Mesenchymal stem cell (in vitro differentiated cells and primary cell): ENCODE measurements at regions not wholly inside any gene's neighbourhood (a gene's known extent, or its start where the extent isn't known, plus 50 kb on each side); places are given as distances from the start of the nearest gene placed in this dataset.

Experiments used
- DNase-seq: peaks from one replicate; pipeline ENCODE4 v3.0.0-alpha.2; 2013
- H2AFZ ChIP-seq: one replicate; pipeline ENCODE4 v1.6.1; 2013; ENCODE audit warnings: low read depth, mild to moderate bottlenecking, control low read depth, inconsistent platforms, low read length, moderate library complexity
- H2AK5ac ChIP-seq: 2 replicates; pipeline ENCODE4 v1.6.1; 2013; ENCODE audit warnings: low read length, moderate library complexity, mild to moderate bottlenecking, inconsistent platforms; ENCODE audit not compliant: severe bottlenecking
- H2BK120ac ChIP-seq: one replicate; pipeline ENCODE4 v1.6.1; 2013; ENCODE audit warnings: low read depth, mild to moderate bottlenecking, inconsistent platforms, low read length, moderate library complexity
- H2BK12ac ChIP-seq, 2 experiments: one replicate each; pipeline ENCODE4 v1.6.1; 2013; ENCODE audit warnings: inconsistent platforms in 2 of 2, low read length in 2 of 2, mild to moderate bottlenecking in 2 of 2, moderate library complexity in 2 of 2, control low read depth in 1 of 2
- H2BK15ac ChIP-seq: one replicate; pipeline ENCODE4 v1.6.1; 2013; ENCODE audit warnings: mild to moderate bottlenecking, low read depth, inconsistent platforms; ENCODE audit not compliant: poor library complexity, severe bottlenecking
- H2BK5ac ChIP-seq: 2 replicates; pipeline ENCODE4 v1.6.1; 2013; ENCODE audit warnings: low read depth, mild to moderate bottlenecking, low read length, control low read depth, inconsistent platforms; ENCODE audit not compliant: poor library complexity, severe bottlenecking
- H3K14ac ChIP-seq, 2 experiments: one replicate each; pipeline ENCODE4 v1.6.1; 2013; ENCODE audit warnings: inconsistent platforms in 2 of 2, low read length in 2 of 2, control low read depth in 1 of 2, mild to moderate bottlenecking in 1 of 2, moderate library complexity in 1 of 2
- H3K18ac ChIP-seq, 2 experiments: one replicate each; pipeline ENCODE4 v1.6.1; 2013; ENCODE audit warnings: inconsistent platforms in 2 of 2, low read length in 2 of 2, control low read depth in 1 of 2, low read depth in 1 of 2, mild to moderate bottlenecking in 1 of 2
- H3K23ac ChIP-seq, 2 experiments: one replicate each; pipeline ENCODE4 v1.6.1; 2013; ENCODE audit warnings: inconsistent platforms in 2 of 2, low read length in 2 of 2, mild to moderate bottlenecking in 2 of 2, moderate library complexity in 2 of 2, control low read depth in 1 of 2
- H3K27ac ChIP-seq: 2 replicates; pipeline ENCODE4 v1.5.1; 2013; ENCODE audit warnings: mild to moderate bottlenecking, moderate library complexity, low read length, control low read depth, inconsistent platforms; ENCODE audit not compliant: poor library complexity, severe bottlenecking
- H3K27me3 ChIP-seq, 2 experiments: 2 replicates each; pipeline versions ENCODE4 v1.6.1 to v1.7.0; 2013; ENCODE audit warnings: low read length in 2 of 2, mild to moderate bottlenecking in 2 of 2, moderate library complexity in 2 of 2, control low read depth in 1 of 2, inconsistent platforms in 1 of 2; ENCODE audit not compliant: control insufficient read depth in 1 of 2, insufficient read depth in 1 of 2
- H3K36me3 ChIP-seq, 2 experiments: 2 replicates each; pipeline versions ENCODE4 v1.6.1 to v1.7.0; 2013; ENCODE audit warnings: low read length in 2 of 2, control low read depth in 1 of 2, inconsistent platforms in 1 of 2, low read depth in 1 of 2, mild to moderate bottlenecking in 1 of 2; ENCODE audit not compliant: insufficient read depth in 2 of 2, control insufficient read depth in 1 of 2
- H3K4ac ChIP-seq, 2 experiments: one replicate each; pipeline ENCODE4 v1.6.1; 2013; ENCODE audit warnings: inconsistent platforms in 2 of 2, low read length in 2 of 2, mild to moderate bottlenecking in 2 of 2, moderate library complexity in 2 of 2, control low read depth in 1 of 2, low read depth in 1 of 2
- H3K4me1 ChIP-seq: 2 replicates; pipeline ENCODE4 v1.6.1; 2013; ENCODE audit warnings: low read depth, low read length, control low read depth; ENCODE audit not compliant: control insufficient read depth, insufficient read depth
- H3K4me2 ChIP-seq: 2 replicates; pipeline ENCODE4 v1.6.1; 2013; ENCODE audit warnings: low read length, mild to moderate bottlenecking, inconsistent platforms; ENCODE audit not compliant: poor library complexity, severe bottlenecking
- H3K4me3 ChIP-seq, 2 experiments: 2 replicates each; pipeline versions ENCODE4 v1.5.1 to v1.7.0; 2013; ENCODE audit warnings: low read length in 2 of 2, mild to moderate bottlenecking in 2 of 2, control low read depth in 1 of 2, low read depth in 1 of 2; ENCODE audit not compliant: insufficient read depth in 1 of 2
- H3K79me1 ChIP-seq: replicated peaks from 2 replicates; pipeline ENCODE4 v1.6.1; 2013; ENCODE audit warnings: mild to moderate bottlenecking, control low read depth, low read length, inconsistent platforms; ENCODE audit not compliant: poor library complexity, severe bottlenecking
- H3K9ac ChIP-seq: 2 replicates; pipeline ENCODE4 v1.7.0; 2013; ENCODE audit warnings: mild to moderate bottlenecking, low read length, moderate library complexity
- H3K9me3 ChIP-seq: 2 replicates; pipeline ENCODE4 v1.7.0; 2013; ENCODE audit warnings: mild to moderate bottlenecking, low read length; ENCODE audit not compliant: control insufficient read depth
- H4K8ac ChIP-seq: one replicate; pipeline ENCODE4 v1.6.1; 2013; ENCODE audit warnings: inconsistent platforms, mild to moderate bottlenecking, low read length, moderate library complexity
- H4K91ac ChIP-seq: one replicate; pipeline ENCODE4 v1.6.1; 2013; ENCODE audit warnings: mild to moderate bottlenecking, low read length, inconsistent platforms
- WGBS: methylation state at CpG from one replicate; pipeline ENCODE4 v1.1.7; 2013; ENCODE audit warnings: mixed read lengths; 5-methylcytosine and 5-hydroxymethylcytosine counted together

GRCh38 chr4:44038811-44039210 lies 409.8 kb downstream of the KCTD8 start:
- Histone ChIP-seq H3K36me3 (no peaks in the 10 kb centered on the region), H3K23ac (no peak overlapping the region), H2BK120ac (no peak overlapping the region), H3K27me3 (no peaks in the 10 kb centered on the region), H3K18ac (no peak overlapping the region), H2AFZ (no peak overlapping the region), H3K14ac (no peak overlapping the region), H4K91ac (no peak overlapping the region), H3K79me1 (no peaks in the 10 kb centered on the region), H2BK5ac (no peak overlapping the region), H2AK5ac (no peak overlapping the region), H4K8ac (no peak overlapping the region), H2BK12ac (no peak overlapping the region), H3K4me3 (no peak overlapping the region), H3K4ac (no peak overlapping the region), H3K27ac (no peak overlapping the region), H3K9me3 (no peaks in the 10 kb centered on the region), H3K4me2 (no peak overlapping the region), H2BK15ac (no peak overlapping the region), H3K4me1 (no peaks in the 10 kb centered on the region), H3K9ac (no peak overlapping the region)
- DNase-seq, result no peak
- WGBS, result 100% methylated on average over 1 of the region's 2 CpGs

GRCh38 chr4:44046491-44046890 lies 402.1 kb downstream of the KCTD8 start:
- 71% methylated on average over 4 of the region's 4 CpGs for WGBS
- Histone ChIP-seq H3K18ac (no peak overlapping the region), H2BK12ac (no peak overlapping the region), H4K91ac (no peak overlapping the region), H3K36me3 (no peaks in the 10 kb centered on the region), H3K27ac (no peak overlapping the region), H2BK5ac (no peak overlapping the region), H3K14ac (no peak overlapping the region), H3K9me3 (peaks cover 5% of the 10 kb centered on the region), H2BK15ac (no peak overlapping the region), H2BK120ac (no peak overlapping the region), H3K27me3 (no peaks in the 10 kb centered on the region), H3K4me1 (no peaks in the 10 kb centered on the region), H3K23ac (no peak overlapping the region), H2AK5ac (no peak overlapping the region), H3K4ac (no peak overlapping the region), H3K9ac (no peak overlapping the region), H3K4me2 (no peak overlapping the region), H3K4me3 (no peak overlapping the region), H4K8ac (no peak overlapping the region), H3K79me1 (no peaks in the 10 kb centered on the region), H2AFZ (no peak overlapping the region)
- no peak for DNase-seq

- Histone ChIP-seq H3K36me3 (no peaks in the 10 kb centered on the region), H3K4me3 (no peak overlapping the region), H3K23ac (no peak overlapping the region), H2BK120ac (no peak overlapping the region), H3K27ac (no peak overlapping the region), H3K18ac (no peak overlapping the region), H3K14ac (no peak overlapping the region), H3K4ac (no peak overlapping the region), H3K4me2 (no peak overlapping the region), H2AFZ (no peak overlapping the region), H2AK5ac (no peak overlapping the region), H2BK5ac (no peak overlapping the region), H3K4me1 (no peaks in the 10 kb centered on the region), H3K79me1 (no peaks in the 10 kb centered on the region), H2BK15ac (no peak overlapping the region), H4K8ac (no peak overlapping the region), H2BK12ac (no peak overlapping the region), H4K91ac (no peak overlapping the region), H3K9me3 (peaks cover 3% of the 10 kb centered on the region), H3K27me3 (no peaks in the 10 kb centered on the region), H3K9ac (no peak overlapping the region)
- 17% methylated on average over 6 of the region's 6 CpGs for WGBS
- DNase-seq, result peak; percentile 0
These were observed 391.9 kb downstream of the KCTD8 start for GRCh38 chr4:44056721-44057151.

- no peak overlapping the region for H2BK120ac ChIP-seq
- no peak overlapping the region for H3K4me3 ChIP-seq
- no peak overlapping the region for H4K91ac ChIP-seq
- H3K14ac ChIP-seq, result no peak overlapping the region
- no peak overlapping the region for H3K4me2 ChIP-seq
- no peak overlapping the region for H3K27ac ChIP-seq
- H3K4ac ChIP-seq, result no peak overlapping the region
- no peak overlapping the region for H2BK12ac ChIP-seq
- 72% methylated on average over 6 of the region's 6 CpGs for WGBS
- no peak for DNase-seq
- H2BK5ac ChIP-seq, result no peak overlapping the region
- no peaks in the 10 kb centered on the region for H3K4me1 ChIP-seq
- H3K18ac ChIP-seq, result no peak overlapping the region
- H3K9ac ChIP-seq, result no peak overlapping the region
- H2AK5ac ChIP-seq, result no peak overlapping the region
- no peaks in the 10 kb centered on the region for H3K27me3 ChIP-seq
- H3K79me1 ChIP-seq, result no peaks in the 10 kb centered on the region
- H2BK15ac ChIP-seq, result no peak overlapping the region
- H3K23ac ChIP-seq, result no peak overlapping the region
- no peaks in the 10 kb centered on the region for H3K9me3 ChIP-seq
- H4K8ac ChIP-seq, result no peak overlapping the region
- H2AFZ ChIP-seq, result no peak overlapping the region
- no peaks in the 10 kb centered on the region for H3K36me3 ChIP-seq
These were observed 377.8 kb downstream of the KCTD8 start for GRCh38 chr4:44070843-44071242.
